NCI-H2196 treated with DMSO at 0.1 percent for 48 hours (cell line): ENCODE measurements at regions not wholly inside any gene's neighbourhood (a gene's known extent, or its start where the extent isn't known, plus 50 kb on each side); places are given as distances from the start of the nearest gene placed in this dataset.
A peak's percentile ranks its signal among the peaks of the same experiment; 100 is the strongest.

Experiments
- DNase-seq: peaks from one replicate; lab custom pipeline; 2025; ENCODE audit not compliant: unreplicated experiment; lab: John Stamatoyannopoulos, UW

DNA sequence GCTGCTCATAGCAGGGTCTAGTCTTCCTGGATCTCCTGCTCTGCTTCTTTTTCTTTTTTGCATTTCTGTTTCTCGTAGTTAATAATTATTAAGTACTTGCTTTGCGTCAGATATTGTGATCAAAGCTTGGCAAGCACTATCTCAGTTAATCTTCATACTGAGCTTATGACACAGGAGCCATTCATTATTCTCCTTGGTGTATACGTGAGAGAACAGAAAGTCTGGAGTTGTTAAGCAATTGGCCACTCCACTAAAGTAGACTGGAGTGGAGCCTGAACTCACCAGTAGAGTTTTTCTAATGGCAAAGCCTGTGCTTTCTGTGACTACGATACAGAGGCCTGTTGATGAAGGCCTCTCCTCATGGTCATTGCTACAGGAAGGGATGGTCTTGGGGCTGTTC lies 285.9 kb downstream of the RFC3 start:
- DNase-seq = no peak

DNA sequence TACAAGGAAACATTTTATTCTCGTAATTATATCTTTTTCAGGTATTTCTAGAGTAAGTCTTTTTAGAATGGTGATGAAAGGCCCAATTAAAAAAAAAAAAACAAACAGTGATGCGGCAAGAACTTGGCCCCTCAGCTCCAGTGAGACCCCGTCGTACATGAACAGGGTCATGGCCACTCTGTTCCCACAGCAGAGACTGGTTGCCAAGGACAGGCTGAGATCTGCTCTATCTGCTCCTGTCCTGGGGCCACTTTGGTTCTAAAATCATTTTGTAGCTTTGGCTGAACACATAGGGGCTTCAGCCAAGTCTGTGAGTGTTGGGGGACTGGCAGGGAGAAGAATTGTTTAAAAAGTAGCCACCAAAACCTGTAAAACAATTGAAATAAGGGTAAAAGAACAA lies 286.9 kb downstream of the RFC3 start:
- no peak for DNase-seq

DNA sequence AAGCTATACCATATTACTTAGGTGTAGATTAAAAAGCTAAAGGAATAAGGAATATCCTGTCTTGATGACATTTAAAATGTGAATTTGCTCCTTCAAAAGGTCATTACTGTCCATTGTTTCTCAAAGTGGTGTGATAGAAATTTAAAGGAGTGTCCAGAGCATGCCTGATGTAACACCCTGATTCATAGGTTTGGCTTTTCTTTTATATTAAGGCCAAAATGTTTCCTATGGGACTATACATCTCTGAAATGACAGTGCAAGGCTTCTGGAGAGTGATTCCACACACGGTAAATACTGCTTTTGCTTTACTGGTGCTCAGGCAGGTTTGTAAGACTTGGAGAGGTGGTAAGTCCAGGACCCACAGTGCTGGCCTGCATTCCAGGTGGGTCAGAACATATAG lies 289.9 kb downstream of the RFC3 start:
- DNase-seq = no peak

DNA sequence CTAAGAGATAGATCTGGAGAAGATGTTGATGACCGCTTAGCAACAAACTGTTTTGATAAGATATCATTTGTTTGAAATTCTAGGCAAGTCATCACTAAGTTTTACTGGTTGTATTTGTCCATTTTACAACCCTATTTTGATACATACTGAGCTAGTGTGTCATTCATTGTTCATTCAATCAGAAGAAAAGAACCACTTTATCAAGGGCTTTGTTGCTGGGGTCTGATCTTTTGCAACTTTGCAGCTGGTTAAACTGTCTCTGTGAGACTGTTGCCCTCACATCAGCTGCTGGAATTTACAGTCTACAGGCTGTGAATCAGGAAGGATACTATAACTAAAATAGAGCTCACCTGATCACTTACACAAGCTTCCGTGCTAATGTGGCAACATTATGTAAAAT lies 290.5 kb downstream of the RFC3 start:
- no peak for DNase-seq

DNA sequence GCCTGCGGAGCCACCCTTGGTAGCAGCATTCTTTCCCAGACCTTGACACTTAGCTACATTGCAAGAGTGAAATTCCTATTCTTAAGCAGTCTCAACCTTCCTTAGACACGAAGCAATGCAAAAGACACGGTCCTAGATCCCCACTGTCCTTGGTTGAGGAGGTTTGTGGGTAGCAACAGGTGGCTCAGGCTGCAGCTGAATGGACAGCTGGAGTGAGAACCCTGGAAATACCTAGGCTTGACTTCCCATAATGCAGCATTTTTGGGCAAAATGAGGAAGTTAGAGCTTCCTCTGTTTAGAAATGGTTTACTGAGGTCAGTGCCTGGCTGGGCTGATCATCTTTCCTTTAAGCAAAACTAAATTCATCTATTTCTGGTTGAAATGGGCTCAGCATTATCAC lies 296.6 kb downstream of the RFC3 start:
- DNase-seq = no peak

GRCh38 chr13:34116651-34117050 lies 298.7 kb downstream of the RFC3 start:
- DNase-seq = no peak

GRCh38 chr13:34124666-34125306 lies 306.8 kb downstream of the RFC3 start:
- no peak for DNase-seq

GRCh38 chr13:34127523-34127922 lies 309.6 kb downstream of the RFC3 start:
- no peak for DNase-seq

DNA sequence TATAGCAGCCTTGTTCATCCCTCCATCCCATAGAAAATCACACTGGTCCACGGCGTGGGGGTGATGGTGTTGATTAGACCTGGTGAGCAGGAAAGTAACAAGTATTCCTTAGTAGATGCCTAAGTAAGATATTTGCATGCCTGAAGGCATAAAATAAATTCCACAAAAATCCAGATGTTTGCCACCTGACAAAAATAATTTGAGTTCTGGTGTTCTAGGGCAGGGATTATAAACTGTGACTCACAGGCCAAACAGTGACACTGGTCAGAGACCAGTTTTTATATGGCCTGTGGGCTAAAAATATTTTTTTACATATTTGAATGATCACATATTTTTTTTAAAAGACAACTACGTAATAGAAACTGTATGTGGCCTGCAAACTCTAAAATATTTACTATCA lies 310.7 kb downstream of the RFC3 start:
- DNase-seq = no peak

- DNase-seq = no peak
Measured at GRCh38 chr13:34129436-34129835, 311.5 kb downstream of the RFC3 start.

DNA sequence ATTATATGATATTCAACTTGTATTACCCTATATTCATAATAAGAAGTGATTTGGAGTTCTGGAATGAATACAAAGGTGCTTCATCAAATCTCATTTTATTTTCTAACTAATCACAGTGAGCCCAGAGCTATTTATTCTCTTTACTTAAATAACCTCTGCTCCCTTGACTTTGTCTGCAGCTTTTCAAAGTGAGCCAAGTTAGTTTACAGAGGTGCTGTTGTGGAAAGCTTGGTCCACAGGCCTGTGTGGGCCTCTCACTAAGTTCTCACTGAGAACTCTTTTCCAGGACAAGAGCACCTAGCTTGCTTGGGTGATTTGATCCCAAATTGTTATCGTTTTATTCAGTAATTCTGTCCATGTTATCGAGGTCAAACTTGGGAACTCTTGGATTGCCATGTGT lies 319.3 kb downstream of the RFC3 start:
- DNase-seq = no peak

DNA sequence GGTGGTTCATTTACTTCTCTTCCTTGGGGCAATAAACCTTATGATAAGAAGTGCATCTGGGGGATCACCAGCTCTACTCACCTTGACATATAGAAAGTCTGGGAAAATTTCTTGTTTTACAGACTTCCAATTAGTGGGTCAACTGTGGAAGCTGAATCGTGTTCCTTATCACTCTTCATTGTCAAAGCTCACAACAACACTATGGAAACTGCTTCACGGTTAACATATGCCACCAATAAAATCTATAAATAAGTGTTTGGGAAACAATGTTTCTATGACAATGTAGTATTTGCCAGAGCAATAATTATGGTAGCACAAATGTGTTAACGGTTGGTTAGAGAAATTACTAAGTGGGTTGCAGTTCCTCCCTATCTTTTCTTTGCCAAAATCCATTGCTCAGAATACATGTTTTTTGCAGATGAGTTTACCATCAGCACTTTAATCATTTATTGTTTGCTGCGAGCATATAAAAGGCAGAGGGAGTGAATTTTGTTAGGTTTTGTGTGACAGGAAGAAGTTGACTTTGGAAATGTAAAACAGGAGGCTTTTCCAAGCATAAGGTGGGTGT lies 321.8 kb downstream of the RFC3 start:
- DNase-seq = no peak

DNA sequence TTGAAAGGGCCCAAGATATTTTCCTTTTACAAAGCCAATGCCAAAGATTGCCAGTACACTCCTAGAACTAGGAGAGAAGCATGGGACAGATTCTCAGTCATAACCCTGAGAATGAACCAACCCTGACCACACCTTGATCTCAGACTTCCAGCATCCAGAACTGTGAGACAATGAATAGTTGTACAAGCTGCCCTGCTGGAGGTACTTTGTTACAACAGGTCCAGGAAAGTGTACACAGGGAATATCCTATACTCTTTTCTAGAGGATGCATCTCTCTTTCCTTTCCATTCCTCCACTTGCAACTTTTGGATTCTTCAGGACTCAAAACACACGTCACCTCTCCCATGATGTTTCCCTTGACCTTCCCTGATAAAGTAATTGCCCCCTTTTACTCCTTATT lies 325.7 kb downstream of the RFC3 start:
- DNase-seq = no peak

DNA sequence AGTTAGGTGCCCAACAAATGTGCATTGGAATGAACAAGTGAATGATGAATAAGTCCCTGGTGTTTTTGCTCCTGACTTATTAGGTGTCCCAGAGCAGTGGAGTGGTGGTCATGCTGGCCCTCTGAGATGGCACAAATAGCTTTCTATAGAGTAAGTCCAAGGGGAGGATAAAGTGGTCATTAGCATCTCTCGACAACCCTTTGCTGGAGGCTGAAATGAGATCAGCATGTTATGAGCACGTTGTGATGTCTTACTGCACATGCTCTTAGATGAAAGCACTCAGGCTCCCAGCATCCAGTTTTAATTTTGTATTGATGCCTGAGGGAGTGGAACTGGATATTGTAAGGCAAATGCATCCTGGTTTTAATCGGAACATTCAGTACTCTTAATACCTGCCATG lies 326.2 kb downstream of the RFC3 start:
- DNase-seq = no peak

DNA sequence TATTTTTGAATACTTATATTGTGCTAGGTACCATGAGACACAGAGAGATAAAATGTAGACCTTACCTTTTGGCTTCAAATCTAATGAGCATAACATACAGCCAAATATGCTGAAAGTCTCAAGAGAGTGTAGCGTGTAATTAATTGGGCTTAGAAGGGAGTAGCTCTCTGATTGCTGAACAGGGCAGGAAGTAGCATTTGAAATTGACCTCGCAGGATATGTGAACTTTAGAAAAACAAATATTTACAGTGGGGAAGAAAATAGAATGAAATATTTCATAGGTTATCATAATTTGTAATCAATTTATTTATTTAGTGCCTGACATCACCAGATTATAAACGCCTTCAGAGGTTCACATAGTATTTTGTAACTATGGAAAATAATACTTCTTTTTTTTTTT lies 327.1 kb downstream of the RFC3 start:
- DNase-seq = no peak

- no peak for DNase-seq
Measured at GRCh38 chr13:34148359-34148758, 330.4 kb downstream of the RFC3 start.

- DNase-seq = no peak
Measured at GRCh38 chr13:34151885-34152284, 333.9 kb downstream of the RFC3 start.

GRCh38 chr13:34152409-34152808 lies 334.5 kb downstream of the RFC3 start:
- DNase-seq = no peak

DNA sequence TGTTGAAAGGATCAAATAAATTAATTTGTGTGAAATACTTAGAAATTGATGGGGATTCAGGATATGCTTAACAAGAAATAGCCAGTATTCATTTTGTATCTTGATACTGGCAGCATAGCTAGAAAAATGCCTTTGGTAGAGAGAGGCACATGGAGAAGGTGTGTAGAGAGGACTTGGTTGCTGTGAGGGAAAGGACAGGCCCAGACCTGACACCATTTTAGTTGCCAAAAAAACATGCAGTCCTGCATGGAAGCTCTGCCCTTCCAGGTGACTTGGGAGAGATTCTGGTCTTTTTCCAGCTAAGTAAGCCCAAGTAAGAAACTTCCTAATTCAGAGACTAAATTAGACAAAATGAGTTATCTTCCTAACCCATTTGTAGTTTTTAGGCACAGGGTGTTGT lies 335.0 kb downstream of the RFC3 start:
- no peak for DNase-seq

DNA sequence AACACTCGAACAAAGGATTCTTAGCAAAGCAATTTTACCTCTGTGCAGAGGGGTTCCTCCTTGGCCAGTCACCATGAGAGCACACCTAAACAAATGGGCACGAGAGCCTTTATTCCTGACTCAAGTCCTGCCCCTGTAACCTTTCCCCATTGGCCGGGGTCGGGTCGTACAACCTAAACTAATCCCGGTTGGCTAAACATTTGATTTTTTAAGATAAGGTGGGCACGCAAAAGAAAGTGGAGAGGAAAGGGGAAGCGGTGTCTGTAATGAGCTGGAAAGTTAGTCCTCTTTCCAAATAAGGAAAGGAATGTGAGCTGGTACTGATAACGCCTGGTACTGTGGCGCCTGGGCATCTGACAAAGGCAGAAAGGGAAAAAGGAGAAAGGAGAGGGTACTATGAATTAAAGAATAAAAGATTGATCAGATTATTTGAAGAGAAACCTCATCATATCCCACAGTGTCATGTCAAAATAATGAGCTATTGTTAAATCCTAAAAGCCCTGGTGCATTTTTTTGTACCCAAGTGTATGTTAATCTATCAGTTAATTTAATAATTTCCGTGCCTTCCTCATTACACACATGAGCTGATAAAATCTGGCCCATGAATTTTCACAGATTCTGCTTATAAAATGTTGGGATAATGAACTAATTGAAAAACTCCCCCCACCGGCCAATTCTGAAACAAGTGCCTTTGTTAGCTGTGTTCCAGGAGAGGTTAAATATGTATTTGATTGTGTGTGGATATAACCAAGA lies 335.7 kb downstream of the RFC3 start:
- DNase-seq = no peak

GRCh38 chr13:34155931-34156607 lies 338.1 kb downstream of the RFC3 start:
- DNase-seq = no peak

DNA sequence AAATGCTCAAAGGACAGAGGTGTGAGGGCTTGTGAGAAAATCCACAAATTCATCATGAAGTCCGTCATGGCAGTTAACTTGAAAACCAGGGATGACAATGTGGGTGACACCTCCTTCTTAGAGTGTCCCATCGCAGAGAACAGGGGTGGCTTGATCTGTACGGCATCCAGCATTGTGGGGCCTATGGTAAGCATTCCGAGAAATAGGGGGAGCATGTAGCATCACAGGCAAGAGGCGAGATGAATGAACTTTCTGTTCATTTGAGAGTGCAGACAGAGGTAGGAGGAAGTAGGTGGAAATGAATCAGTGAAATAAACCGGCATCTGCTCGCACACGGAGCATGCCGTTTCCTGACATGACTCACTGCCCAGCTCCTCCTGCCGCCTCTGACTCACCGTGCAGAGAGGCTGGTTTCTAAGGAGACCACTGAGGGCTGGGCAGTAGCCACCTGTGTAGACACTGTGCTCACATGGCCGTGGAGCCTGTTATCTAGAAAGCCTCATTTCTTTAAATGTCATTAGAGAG lies 339.0 kb downstream of the RFC3 start:
- DNase-seq = peak; percentile 42
